PFSK-1 (cell line): ENCODE measurements at regions not wholly inside any gene's neighbourhood (a gene's known extent, or its start where the extent isn't known, plus 50 kb on each side); places are given as distances from the start of the nearest gene placed in this dataset.

Experiments
- POLR2AphosphoS5 ChIP-seq: IDR thresholded peaks from 2 replicates; pipeline ENCODE4 v1.6.1; 2012; ENCODE audit warnings: low read depth, mild to moderate bottlenecking, control low read depth, low read length, moderate library complexity
- SIN3A ChIP-seq: IDR thresholded peaks from 2 replicates; pipeline ENCODE4 v1.6.1; 2012; ENCODE audit warnings: mild to moderate bottlenecking, low read length, moderate library complexity, borderline replicate concordance; ENCODE audit not compliant: insufficient read depth
- TAF1 ChIP-seq: IDR thresholded peaks from 2 replicates; pipeline ENCODE4 v1.6.1; 2012; ENCODE audit warnings: low read length, control low read depth, borderline replicate concordance; ENCODE audit not compliant: insufficient read depth
- TF ChIP-seq, protein P1 (sequence below), 2 experiments: IDR thresholded peaks; 2 replicates each; pipeline versions ENCODE4 v1.6.1 to v1.8.0; 2011 to 2012; ENCODE audit warnings: low read depth in 2 of 2, low read length in 2 of 2, control low read depth in 1 of 2, inconsistent platforms in 1 of 2, mild to moderate bottlenecking in 1 of 2, moderate library complexity in 1 of 2; ENCODE audit not compliant: insufficient read depth in 1 of 2

DNA sequence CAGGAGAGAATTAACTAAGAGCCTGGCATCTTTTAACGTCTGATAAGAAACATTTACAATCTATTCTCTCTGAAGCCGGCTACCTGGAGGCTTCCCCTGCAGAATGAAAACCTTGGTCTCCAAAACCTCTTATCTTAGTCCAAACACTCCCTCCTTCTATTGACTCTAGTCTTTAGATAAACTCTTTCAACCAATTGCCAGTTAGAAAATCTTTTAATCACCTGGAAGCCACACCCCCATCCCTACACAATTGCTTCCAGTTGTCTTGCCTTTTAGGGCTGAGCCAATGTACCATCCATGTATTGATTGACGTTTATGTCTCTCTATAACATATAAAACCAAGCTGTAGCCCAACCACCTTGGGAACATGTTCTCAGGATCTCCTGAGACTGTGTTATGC is 1343.1 kb upstream of the C9orf72 start:
- TF ChIP-seq POLR2AphosphoS5, result no peak
- TF ChIP-seq, protein P1, sequence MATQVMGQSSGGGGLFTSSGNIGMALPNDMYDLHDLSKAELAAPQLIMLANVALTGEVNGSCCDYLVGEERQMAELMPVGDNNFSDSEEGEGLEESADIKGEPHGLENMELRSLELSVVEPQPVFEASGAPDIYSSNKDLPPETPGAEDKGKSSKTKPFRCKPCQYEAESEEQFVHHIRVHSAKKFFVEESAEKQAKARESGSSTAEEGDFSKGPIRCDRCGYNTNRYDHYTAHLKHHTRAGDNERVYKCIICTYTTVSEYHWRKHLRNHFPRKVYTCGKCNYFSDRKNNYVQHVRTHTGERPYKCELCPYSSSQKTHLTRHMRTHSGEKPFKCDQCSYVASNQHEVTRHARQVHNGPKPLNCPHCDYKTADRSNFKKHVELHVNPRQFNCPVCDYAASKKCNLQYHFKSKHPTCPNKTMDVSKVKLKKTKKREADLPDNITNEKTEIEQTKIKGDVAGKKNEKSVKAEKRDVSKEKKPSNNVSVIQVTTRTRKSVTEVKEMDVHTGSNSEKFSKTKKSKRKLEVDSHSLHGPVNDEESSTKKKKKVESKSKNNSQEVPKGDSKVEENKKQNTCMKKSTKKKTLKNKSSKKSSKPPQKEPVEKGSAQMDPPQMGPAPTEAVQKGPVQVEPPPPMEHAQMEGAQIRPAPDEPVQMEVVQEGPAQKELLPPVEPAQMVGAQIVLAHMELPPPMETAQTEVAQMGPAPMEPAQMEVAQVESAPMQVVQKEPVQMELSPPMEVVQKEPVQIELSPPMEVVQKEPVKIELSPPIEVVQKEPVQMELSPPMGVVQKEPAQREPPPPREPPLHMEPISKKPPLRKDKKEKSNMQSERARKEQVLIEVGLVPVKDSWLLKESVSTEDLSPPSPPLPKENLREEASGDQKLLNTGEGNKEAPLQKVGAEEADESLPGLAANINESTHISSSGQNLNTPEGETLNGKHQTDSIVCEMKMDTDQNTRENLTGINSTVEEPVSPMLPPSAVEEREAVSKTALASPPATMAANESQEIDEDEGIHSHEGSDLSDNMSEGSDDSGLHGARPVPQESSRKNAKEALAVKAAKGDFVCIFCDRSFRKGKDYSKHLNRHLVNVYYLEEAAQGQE (IDR thresholded peaks at IDR 0.05; ENCODE audit: insufficient read depth in 1 of 2, low read depth in 2 of 2, low read length in 2 of 2), result no peak
- no peak for TF ChIP-seq SIN3A
- TF ChIP-seq TAF1, result no peak
